ENCODE measurements at regions not wholly inside any gene's neighbourhood (a gene's known extent, or its start where the extent isn't known, plus 50 kb on each side); places are given as distances from the start of the nearest gene placed in this dataset.

GRCh38 chr13:59495299-59495698 lies 668.4 kb downstream of the DIAPH3 start:
- H3K9me3 Mint-ChIP-seq, result peaks cover 0 to 3% of the 10 kb centered on the region in 2 experiments; a peak in 1 of 5 replicates
- H3K4ac ChIP-seq (ENCODE audit: low read depth, low read length), result no peak overlapping the region
- H3T11ph ChIP-seq (ENCODE audit: low read length), result no peak overlapping the region

More at GRCh38 chr13:59495299-59495698, 668.4 kb downstream of the DIAPH3 start:
- no CpG with 5 or more reads among the region's 4 CpGs for WGBS (ENCODE audit: extremely low coverage, insufficient read length, low lambda C conversion rate)
- Histone ChIP-seq H2BK12ac (ENCODE audit: insufficient read length, low read depth, low read length) (no peak overlapping the region), H4K8ac (replicated peaks; ENCODE audit: insufficient read length, low read depth, low read length) (no peak overlapping the region), H3K27me3 (ENCODE audit: insufficient read depth, low read length) (no peaks in the 10 kb centered on the region), H2AK5ac (ENCODE audit: insufficient read length, low read length) (no peak overlapping the region), H2BK15ac (ENCODE audit: low read depth, low read length) (no peak overlapping the region), H3K79me1 (ENCODE audit: insufficient read depth, low read depth, low read length, poor library complexity, severe bottlenecking) (no peaks in the 10 kb centered on the region), H4K20me1 (ENCODE audit: control insufficient read depth, insufficient read depth, insufficient read length) (no peaks in the 10 kb centered on the region), H3K27ac (ENCODE audit: insufficient read length, low read depth, low read length) (no peak overlapping the region), H3K9me3 (ENCODE audit: control insufficient read depth, low read depth, low read length) (no peaks in the 10 kb centered on the region), H2AFZ (ENCODE audit: low read length) (no peak overlapping the region), H3K56ac (ENCODE audit: insufficient read length, low read depth, low read length) (no peak overlapping the region), H2BK20ac (ENCODE audit: low read depth, low read length, poor library complexity, severe bottlenecking) (no peak overlapping the region), H3K23me2 (ENCODE audit: insufficient read length, low read depth, low read length, poor library complexity, severe bottlenecking) (no peaks in the 10 kb centered on the region), H3K4me1 (ENCODE audit: insufficient read depth, low read length) (no peaks in the 10 kb centered on the region), H3K18ac (ENCODE audit: insufficient read length, low read depth, low read length) (no peak overlapping the region), H3K14ac (ENCODE audit: insufficient read depth, low read length) (no peak overlapping the region), H3K9ac (ENCODE audit: extremely low read depth, insufficient read length, low read length) (no peak overlapping the region), H3K79me2 (ENCODE audit: insufficient read depth, low read length) (no peaks in the 10 kb centered on the region), H3K23ac (ENCODE audit: insufficient read length, low read depth, low read length) (no peak overlapping the region), H4K91ac (ENCODE audit: insufficient read length, low read depth, low read length) (no peak overlapping the region), H2BK5ac (ENCODE audit: insufficient read length, low read length) (no peak overlapping the region), H2BK120ac (ENCODE audit: low read depth, low read length, poor library complexity, severe bottlenecking) (no peak overlapping the region), H3K4me2 (ENCODE audit: insufficient read depth, insufficient read length, low read length) (no peak overlapping the region), H4K5ac (ENCODE audit: insufficient read length, low read depth, low read length) (no peak overlapping the region)
- Mint-ChIP-seq H3K4me1 (peaks cover 23 to 24% of the 10 kb centered on the region in 2 experiments), H3K4me3 (no peak overlapping the region), H3K36me3 (ENCODE audit: insufficient read depth in 1 of 3, low read depth in 3 of 3) (peaks cover 0 to 6% (median 0%) of the 10 kb centered on the region in 3 experiments; a peak in 2 of 7 replicates), H3K27ac (no peak overlapping the region; a peak in 1 of 7 replicates), H3K27me3 (ENCODE audit: low read depth) (peaks cover 2% of the 10 kb centered on the region)
- TF ChIP-seq, protein P1, sequence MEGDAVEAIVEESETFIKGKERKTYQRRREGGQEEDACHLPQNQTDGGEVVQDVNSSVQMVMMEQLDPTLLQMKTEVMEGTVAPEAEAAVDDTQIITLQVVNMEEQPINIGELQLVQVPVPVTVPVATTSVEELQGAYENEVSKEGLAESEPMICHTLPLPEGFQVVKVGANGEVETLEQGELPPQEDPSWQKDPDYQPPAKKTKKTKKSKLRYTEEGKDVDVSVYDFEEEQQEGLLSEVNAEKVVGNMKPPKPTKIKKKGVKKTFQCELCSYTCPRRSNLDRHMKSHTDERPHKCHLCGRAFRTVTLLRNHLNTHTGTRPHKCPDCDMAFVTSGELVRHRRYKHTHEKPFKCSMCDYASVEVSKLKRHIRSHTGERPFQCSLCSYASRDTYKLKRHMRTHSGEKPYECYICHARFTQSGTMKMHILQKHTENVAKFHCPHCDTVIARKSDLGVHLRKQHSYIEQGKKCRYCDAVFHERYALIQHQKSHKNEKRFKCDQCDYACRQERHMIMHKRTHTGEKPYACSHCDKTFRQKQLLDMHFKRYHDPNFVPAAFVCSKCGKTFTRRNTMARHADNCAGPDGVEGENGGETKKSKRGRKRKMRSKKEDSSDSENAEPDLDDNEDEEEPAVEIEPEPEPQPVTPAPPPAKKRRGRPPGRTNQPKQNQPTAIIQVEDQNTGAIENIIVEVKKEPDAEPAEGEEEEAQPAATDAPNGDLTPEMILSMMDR (conservative IDR thresholded peaks at IDR 0.05), result no peak
- no peak for DNase-seq
